Pons (tissue), 1 donor: ENCODE measurements at regions not wholly inside any gene's neighbourhood (a gene's known extent, or its start where the extent isn't known, plus 50 kb on each side); places are given as distances from the start of the nearest gene placed in this dataset.
"Not testable (repeated sequence)": the region's sequence is repeated elsewhere in the genome, so short reads cannot be mapped to it uniquely, and the experiment has no call there.

Source experiments
- DNase-seq: peaks from one replicate; pipeline ENCODE4 v3.0.0-alpha.2; 2016; ENCODE audit warnings: low spot score

DNA sequence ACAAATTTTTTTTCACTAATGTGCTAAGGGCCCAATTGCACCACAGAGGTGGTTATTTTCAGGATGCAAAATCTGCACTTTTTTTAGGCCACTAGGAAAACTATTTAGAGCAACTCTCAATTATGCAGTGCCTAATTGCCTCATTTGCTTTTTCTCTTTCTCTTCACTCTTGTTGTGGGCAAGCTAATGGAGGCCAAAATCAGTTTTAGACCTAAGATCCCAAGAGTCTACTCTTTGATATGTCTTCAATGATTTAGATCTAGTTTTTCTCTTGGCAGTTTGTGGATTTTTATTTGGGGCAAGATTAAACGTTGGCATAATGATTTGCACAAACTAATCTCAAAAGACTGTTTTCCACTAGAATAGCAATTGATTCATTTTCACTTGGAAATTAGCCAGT, 1996.9 kb downstream of the LRRC4C start:
- DNase-seq = peak; percentile 12

GRCh38 chr11:39461066-39461465, 1998.4 kb downstream of the LRRC4C start:
- peak; percentile 45 for DNase-seq

GRCh38 chr11:39459606-39460005, 1999.8 kb downstream of the LRRC4C start:
- DNase-seq = no peak

GRCh38 chr11:39458481-39458880, 2001.0 kb downstream of the LRRC4C start:
- no peak for DNase-seq

DNA sequence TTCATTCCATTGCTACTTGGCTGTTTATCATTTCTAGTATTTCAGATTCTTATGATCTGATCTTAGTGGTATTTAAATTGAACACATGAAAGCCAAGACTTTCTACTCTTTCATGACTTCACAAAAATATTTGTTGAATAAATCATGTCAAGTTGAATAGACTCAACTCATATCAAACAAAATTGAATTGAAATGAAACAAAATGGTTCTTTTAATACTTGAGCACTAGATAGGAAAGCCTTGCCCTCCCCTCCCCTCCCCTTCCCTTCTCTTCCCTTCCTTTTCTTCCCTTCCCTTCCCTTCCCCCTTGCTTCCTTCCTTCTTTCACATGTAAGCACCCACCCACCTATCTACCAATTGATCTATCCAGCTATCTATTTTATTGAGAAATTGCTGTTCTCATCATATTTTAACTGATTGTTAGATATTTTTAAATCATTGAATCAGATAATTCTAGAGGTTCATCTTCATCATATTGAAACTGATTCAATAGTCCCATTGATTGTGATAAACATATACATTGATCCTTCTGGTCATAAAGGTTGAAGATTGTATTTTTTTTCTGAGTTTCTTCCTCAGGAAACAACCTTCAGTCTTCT, 2015.9 kb downstream of the LRRC4C start:
- DNase-seq = no peak

DNA sequence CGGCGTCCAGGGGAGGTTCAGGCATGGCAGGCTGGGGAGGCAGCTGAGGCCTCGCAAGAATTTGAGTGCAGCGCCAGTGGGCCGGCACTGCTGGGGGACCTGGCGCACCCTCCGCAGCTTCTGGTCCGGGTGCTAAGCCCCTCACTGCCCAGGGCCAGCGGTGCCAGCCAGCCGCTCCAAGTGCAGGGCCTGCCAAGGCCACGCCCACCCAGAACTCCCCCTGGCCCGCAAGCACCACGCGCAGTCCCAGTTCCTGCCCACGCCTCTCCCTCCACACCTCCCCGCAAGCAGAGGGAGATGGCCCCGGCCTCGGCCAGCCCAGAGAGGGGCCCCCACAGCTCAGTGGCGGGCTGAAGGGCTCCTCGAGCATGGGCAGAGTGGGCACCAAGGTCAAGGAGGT, 2017.3 kb downstream of the LRRC4C start:
- DNase-seq = no peak

DNA sequence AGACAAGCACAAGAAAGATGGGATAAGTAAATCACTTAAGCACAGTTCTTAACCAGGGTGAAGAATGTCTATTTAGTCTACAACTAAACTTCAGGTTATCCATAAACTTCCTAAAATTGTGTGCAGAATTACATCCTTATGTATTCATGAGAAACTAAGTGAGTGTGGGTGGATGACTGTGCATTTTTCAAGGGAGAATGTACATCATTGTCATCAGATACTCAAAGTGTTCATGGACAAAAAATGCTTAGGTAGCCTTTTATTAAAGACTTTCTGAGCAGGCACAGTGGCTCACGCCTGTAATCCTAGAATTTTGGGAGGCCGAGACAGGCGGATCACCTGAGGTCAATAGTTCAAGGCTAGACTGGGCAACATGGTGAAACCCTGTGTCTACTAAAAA, 2023.8 kb downstream of the LRRC4C start:
- no peak for DNase-seq

- DNase-seq = no peak
These were observed 2025.0 kb downstream of the LRRC4C start for GRCh38 chr11:39434466-39434865.

GRCh38 chr11:39432929-39433328, 2026.5 kb downstream of the LRRC4C start:
- DNase-seq = no peak

GRCh38 chr11:39425226-39425625, 2034.2 kb downstream of the LRRC4C start:
- DNase-seq = peak; percentile 43

DNA sequence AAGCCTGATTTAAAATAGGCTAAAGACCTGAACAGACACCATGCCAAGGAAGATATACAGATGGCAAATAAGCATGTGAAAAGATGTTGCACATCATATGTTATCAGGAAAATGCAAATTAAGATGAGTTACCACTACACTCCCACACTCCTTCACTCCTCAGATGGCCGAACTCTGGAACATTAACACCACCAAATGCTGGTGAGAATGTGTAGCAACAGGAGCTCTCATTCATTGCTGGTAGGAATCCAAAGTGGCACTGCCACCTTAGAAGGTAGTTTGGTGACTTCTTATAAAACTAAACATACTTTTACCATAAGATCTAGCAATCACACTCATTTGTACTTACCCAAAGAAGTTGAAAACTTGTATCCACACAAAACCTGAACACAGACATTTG, 2047.3 kb downstream of the LRRC4C start:
- no peak for DNase-seq

DNA sequence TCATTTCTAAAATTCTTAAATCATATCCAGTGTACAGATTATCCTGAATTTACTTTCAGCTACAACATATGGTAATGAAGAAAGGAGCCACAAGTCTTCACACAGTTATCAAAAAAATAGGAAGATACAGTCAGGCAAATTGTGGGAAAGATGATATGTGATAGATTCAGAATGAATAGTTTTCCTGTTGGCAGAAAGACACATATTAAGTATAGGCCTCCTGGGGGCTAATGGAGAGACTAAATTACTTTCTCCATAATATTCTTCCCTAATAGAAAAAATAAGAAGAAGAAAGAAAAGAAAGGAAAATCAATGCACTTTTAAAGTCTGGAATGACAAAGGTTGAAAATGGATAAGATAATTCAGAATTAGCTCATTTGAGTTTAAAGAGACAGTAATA, 2073.5 kb downstream of the LRRC4C start:
- no peak for DNase-seq

DNA sequence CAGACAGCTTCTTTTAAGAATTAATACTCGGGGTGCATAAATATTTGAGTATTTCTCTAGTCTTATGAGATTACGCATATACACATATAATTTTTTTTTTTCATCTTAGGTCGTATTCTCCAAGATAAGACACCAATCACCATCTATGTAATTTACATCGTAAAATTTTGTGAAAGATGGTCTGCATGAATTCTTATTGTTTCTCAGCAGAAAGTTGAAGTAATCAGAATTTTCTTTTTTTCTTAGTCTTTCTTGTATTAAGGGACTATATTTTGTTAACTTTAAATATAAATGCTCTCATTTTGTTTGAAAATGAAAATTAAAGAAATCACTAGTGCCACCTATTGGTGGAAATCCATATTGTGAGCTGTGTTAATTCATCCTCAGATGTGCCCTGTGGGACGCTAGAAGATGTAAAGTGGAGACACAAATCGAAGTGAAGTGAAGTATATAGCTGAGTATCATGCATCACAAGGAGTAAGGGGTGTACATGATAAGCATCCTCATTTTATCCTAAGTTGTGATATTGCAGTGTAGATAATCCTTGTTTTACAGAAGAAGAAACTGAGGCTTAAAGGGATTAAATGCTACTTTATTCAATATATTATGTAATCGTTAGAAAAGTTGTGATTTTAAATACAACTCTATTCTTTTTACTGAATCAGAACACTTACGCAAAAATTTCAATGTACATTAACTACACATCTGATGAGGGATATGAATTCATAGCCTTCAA, 2084.3 kb downstream of the LRRC4C start:
- peak; percentile 29 for DNase-seq

- no peak for DNase-seq
These were observed 2091.9 kb downstream of the LRRC4C start for GRCh38 chr11:39367534-39367933.

DNA sequence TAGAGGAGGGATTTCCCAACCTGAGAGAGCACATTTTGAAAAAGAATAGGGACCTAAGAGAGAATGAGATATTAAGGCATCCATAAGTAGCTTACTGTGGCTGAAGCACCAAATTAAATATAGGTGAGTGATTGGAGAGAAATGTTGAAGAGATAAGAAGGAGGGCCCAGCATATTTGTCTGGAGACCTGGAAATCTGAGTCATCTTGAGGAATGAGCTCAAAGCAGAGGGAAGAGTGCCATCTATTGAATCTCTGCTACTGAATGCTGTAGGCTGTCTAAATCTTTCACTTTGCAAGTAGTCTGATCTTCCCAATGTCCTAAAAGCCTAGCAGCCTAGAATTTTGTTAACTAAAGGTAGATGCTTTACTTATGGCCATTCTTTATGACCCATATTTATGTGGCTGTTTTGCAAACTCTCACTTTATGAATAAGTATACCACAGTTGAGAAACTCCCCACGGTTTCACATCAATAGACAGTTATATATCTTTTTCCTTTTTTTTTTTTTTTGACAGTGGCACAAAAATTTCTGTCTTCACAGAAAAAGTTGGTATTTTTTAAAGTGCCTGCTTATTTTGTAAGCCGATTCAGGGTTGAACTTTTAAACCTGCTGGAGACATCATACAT, 2093.5 kb downstream of the LRRC4C start:
- peak; percentile 40 for DNase-seq

DNA sequence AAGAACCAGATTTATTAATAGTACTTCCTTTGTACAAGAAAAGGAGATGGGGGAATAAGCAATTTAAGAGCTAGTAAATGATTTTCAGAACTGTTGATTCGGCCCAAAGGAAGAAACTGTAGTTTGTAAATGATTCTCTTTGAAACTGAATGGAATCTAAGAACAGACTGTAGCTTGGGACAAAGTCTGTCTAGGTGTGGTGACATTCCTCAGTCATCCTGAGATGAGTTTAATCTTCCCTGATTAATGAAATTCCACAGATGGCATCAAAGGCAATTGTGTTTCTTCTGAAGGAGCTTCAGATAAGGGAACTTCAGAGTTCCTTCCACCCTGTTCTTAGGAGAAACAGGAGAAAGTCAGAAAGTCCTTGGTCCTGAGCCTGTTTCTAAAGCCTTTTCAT, 2095.9 kb downstream of the LRRC4C start:
- no peak for DNase-seq

DNA sequence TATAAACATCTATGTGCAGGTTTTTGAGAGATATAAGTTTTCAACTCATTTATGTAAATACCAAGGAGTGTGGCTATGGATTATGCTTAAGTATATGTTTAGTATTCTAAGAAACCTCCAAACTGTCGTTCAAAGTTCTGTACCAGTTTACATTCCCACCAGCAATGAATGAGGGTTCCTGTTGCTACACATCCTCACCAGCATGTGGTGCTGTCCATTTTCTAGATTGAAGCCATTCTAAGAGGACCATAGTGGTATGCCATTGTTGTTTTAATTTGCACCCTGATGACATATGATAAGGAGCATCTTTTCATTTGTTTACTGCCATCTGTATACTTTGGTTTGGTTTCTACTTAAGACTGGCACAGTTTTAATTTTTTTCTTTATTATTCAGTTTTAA, 2097.9 kb downstream of the LRRC4C start:
- DNase-seq = no peak

GRCh38 chr11:39345834-39346442, 2113.5 kb downstream of the LRRC4C start:
- no peak for DNase-seq

DNA sequence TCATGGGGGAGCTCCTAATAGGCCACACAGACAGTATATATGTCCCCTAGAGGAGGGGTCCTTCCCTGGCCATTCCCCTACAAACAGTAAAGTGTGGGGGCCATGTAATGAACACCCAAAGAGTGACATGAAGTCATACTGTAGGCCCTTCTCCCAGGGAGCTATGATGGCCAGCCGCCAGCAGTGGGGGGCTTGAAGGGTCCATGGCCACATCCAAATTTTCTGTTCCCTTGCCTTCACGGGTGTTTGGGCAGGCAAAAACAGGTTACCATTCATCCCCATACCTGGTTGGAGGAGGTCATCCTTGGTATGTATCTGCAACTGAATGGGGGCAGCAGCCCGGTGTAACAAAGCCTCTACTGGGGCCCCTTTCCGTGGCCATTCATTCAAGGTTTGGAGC, 2118.0 kb downstream of the LRRC4C start:
- no peak for DNase-seq

DNA sequence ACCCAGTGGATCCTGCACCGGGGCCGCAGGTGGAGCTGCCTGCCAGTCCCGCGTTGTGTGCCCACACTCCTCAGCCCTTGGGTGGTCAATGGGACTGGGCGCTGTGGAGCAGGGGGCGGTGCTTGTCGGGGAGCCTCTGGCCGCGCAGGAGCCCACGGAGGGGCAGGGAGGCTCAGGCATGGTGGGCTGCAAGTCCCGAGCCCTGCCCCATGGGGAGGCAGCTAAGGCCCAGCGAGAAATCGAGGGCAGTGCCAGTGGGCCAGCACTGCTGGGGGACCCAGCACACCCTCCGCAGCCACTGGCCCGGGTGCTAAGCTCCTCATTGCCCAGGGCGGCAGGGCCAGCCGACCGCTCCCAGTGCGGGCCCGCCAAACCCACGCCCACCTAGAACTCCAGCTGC, 2126.4 kb downstream of the LRRC4C start:
- not testable (repeated sequence) for DNase-seq

GRCh38 chr11:39327302-39327701, 2132.2 kb downstream of the LRRC4C start:
- no peak for DNase-seq

DNA sequence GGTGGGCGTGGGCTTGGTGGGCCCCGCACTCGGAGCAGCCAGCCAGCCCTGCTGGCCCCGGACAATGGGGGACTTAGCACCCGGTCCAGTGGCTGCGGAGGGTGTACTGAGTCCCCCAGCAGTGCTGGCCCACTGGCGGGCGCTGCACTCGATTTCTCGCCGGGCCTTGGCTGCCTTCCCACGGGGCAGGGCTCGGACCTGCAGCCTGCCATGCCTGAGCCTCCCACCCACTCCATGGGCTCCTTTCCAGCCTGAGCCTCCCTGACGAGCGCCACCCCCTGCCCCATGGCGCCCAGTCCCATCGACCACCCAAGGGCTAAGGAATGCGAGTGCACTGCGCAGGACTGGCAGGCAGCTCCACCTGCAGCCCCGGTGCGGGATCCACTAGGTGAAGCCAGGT, 2147.6 kb downstream of the LRRC4C start:
- DNase-seq = not testable (repeated sequence)

DNA sequence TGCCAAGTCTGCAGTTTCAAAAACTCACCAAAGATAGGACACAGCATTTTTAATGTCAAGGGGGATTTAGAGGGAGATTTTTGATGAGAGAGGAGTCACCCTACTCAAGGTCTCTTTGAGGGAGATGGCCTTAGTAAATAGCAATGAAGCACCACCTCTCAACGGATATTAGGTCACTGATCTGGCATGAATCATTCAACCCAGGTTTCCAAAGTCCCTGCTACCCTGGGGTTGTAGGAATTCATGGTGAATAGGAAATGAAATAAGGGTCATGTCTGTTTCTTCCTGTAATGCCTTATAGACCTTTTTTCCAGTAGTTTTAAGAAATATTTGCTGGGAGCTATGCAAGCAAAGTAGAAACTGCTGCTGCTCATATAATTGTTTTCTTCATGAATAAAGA, 2154.9 kb downstream of the LRRC4C start:
- DNase-seq = no peak
